Hematopoietic multipotent progenitor cell treated with erythropoietin and hydrocortisone succinate and interleukin-3 and kit ligand, for 8 days (in vitro differentiated cells): ENCODE measurements at regions not wholly inside any gene's neighbourhood (a gene's known extent, or its start where the extent isn't known, plus 50 kb on each side); places are given as distances from the start of the nearest gene placed in this dataset.

Experiments
- DNase-seq: peaks from one replicate; pipeline ENCODE4 v3.0.0-alpha.2; 2015

- no peak for DNase-seq
Measured at GRCh38 chr5:28216939-28217360, 1178.6 kb upstream of the CDH9 start.

GRCh38 chr5:28215091-28215490, 1176.7 kb upstream of the CDH9 start:
- no peak for DNase-seq

- no peak for DNase-seq
Measured at GRCh38 chr5:28214292-28214691, 1175.9 kb upstream of the CDH9 start.

- no peak for DNase-seq
Measured at GRCh38 chr5:28208356-28208755, 1170.0 kb upstream of the CDH9 start.

- no peak for DNase-seq
Measured at GRCh38 chr5:28190011-28190410, 1151.6 kb upstream of the CDH9 start.

- no peak for DNase-seq
Measured at GRCh38 chr5:28174691-28175090, 1136.3 kb upstream of the CDH9 start.

GRCh38 chr5:28165096-28165495, 1126.7 kb upstream of the CDH9 start:
- no peak for DNase-seq

GRCh38 chr5:28164568-28164967, 1126.2 kb upstream of the CDH9 start:
- DNase-seq: no peak

GRCh38 chr5:28156981-28157380, 1118.6 kb upstream of the CDH9 start:
- no peak for DNase-seq

- no peak for DNase-seq
Measured at GRCh38 chr5:28143519-28143918, 1105.1 kb upstream of the CDH9 start.

GRCh38 chr5:28132151-28132550, 1093.8 kb upstream of the CDH9 start:
- no peak for DNase-seq

GRCh38 chr5:28117691-28118090, 1079.3 kb upstream of the CDH9 start:
- no peak for DNase-seq

- no peak for DNase-seq
Measured at GRCh38 chr5:28117273-28117672, 1078.9 kb upstream of the CDH9 start.

- DNase-seq: no peak
Measured at GRCh38 chr5:28110781-28111180, 1072.4 kb upstream of the CDH9 start.

- DNase-seq: no peak
Measured at GRCh38 chr5:28104080-28104479, 1065.7 kb upstream of the CDH9 start.

GRCh38 chr5:28084069-28084468, 1045.7 kb upstream of the CDH9 start:
- DNase-seq: no peak

GRCh38 chr5:28082610-28083009, 1044.2 kb upstream of the CDH9 start:
- DNase-seq: no peak

- no peak for DNase-seq
Measured at GRCh38 chr5:28077291-28078240, 1039.2 kb upstream of the CDH9 start.

GRCh38 chr5:28066856-28067255, 1028.5 kb upstream of the CDH9 start:
- DNase-seq: no peak

- DNase-seq: no peak
Measured at GRCh38 chr5:28065656-28066055, 1027.3 kb upstream of the CDH9 start.

GRCh38 chr5:28046596-28046995, 1008.2 kb upstream of the CDH9 start:
- no peak for DNase-seq

GRCh38 chr5:28027851-28028250, 989.5 kb upstream of the CDH9 start:
- DNase-seq: no peak

GRCh38 chr5:28017178-28017577, 978.8 kb upstream of the CDH9 start:
- DNase-seq: no peak

GRCh38 chr5:28014779-28015178, 976.4 kb upstream of the CDH9 start:
- DNase-seq: peak; percentile 39

GRCh38 chr5:28012538-28012937, 974.2 kb upstream of the CDH9 start:
- DNase-seq: no peak
